ENCODE measurements at regions not wholly inside any gene's neighbourhood (a gene's known extent, or its start where the extent isn't known, plus 50 kb on each side); places are given as distances from the start of the nearest gene placed in this dataset.

GRCh38 chr11:15560689-15561467 lies 446.2 kb downstream of the INSC start:
- in situ Hi-C loops (cut with MboI; ENCODE audit: low pct_unique_long_range_greater_than_20kb, low sequenced_read_pairs, unreplicated experiment) = no loop called here
- TF ChIP-seq, protein P1, sequence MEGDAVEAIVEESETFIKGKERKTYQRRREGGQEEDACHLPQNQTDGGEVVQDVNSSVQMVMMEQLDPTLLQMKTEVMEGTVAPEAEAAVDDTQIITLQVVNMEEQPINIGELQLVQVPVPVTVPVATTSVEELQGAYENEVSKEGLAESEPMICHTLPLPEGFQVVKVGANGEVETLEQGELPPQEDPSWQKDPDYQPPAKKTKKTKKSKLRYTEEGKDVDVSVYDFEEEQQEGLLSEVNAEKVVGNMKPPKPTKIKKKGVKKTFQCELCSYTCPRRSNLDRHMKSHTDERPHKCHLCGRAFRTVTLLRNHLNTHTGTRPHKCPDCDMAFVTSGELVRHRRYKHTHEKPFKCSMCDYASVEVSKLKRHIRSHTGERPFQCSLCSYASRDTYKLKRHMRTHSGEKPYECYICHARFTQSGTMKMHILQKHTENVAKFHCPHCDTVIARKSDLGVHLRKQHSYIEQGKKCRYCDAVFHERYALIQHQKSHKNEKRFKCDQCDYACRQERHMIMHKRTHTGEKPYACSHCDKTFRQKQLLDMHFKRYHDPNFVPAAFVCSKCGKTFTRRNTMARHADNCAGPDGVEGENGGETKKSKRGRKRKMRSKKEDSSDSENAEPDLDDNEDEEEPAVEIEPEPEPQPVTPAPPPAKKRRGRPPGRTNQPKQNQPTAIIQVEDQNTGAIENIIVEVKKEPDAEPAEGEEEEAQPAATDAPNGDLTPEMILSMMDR (IDR thresholded peaks at IDR 0.05; ENCODE audit: extremely low read depth, insufficient read depth, missing control alignments) = no peak
- no peak for DNase-seq (ENCODE audit: low spot score)

DNA sequence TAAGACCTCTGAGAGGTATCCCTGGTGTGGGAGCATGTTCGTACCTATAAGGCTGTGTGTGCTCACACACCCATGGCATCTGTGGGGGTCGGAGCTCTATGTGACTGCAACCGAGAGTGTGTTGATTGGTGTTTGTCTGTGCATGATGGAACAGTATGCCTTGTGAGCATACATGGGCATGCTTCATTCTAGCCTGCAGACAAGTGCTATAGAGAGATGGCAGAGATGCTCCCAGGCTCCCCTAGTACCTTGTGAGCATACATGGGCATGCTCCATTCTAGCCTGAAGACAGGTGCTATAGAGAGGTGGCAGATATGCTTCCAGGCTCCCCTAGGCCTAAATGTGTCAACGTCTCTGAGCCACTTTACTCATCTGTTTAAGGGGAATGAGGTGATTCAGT lies 447.5 kb downstream of the INSC start:
- DNase-seq (ENCODE audit: low spot score) = no peak
- TF ChIP-seq, protein P1 (IDR thresholded peaks at IDR 0.05; ENCODE audit: extremely low read depth, insufficient read depth, missing control alignments) = no peak
- in situ Hi-C loops (cut with MboI; ENCODE audit: low pct_unique_long_range_greater_than_20kb, low sequenced_read_pairs, unreplicated experiment) = no loop called here

GRCh38 chr11:15563054-15563453 lies 448.3 kb downstream of the INSC start:
- in situ Hi-C loops (cut with MboI; ENCODE audit: low pct_unique_long_range_greater_than_20kb, low sequenced_read_pairs, unreplicated experiment) = no loop called here
- DNase-seq (ENCODE audit: low spot score) = no peak
- TF ChIP-seq, protein P1 (IDR thresholded peaks at IDR 0.05; ENCODE audit: extremely low read depth, insufficient read depth, missing control alignments) = no peak

GRCh38 chr11:15565880-15566279 lies 451.2 kb downstream of the INSC start:
- in situ Hi-C loops (cut with MboI; ENCODE audit: low pct_unique_long_range_greater_than_20kb, low sequenced_read_pairs, unreplicated experiment) = no loop called here
- TF ChIP-seq, protein P1 (IDR thresholded peaks at IDR 0.05; ENCODE audit: extremely low read depth, insufficient read depth, missing control alignments) = no peak
- DNase-seq (ENCODE audit: low spot score) = no peak

DNA sequence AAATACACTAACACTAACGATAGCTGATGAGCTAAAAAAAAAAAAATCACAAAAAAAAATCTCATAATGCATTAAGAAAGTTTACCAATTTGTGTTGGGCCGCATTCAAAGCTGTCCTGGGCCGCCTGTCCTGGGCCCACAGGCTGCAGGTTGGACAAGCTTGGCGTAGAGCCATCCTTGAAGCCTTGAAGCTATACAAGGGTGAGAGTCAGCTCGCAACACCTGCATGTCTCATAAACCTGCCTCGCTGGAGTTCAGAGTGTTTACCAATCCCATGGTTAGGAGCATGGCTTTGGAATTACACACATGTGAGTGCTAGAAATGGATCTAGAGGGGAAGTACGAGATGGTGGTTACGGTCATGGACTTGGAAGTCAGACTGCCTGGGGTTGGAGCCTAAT lies 453.7 kb downstream of the INSC start:
- in situ Hi-C loops (cut with MboI; ENCODE audit: low pct_unique_long_range_greater_than_20kb, low sequenced_read_pairs, unreplicated experiment) = no loop called here
- DNase-seq (ENCODE audit: low spot score) = no peak
- TF ChIP-seq, protein P1 (IDR thresholded peaks at IDR 0.05; ENCODE audit: extremely low read depth, insufficient read depth, missing control alignments) = no peak

DNA sequence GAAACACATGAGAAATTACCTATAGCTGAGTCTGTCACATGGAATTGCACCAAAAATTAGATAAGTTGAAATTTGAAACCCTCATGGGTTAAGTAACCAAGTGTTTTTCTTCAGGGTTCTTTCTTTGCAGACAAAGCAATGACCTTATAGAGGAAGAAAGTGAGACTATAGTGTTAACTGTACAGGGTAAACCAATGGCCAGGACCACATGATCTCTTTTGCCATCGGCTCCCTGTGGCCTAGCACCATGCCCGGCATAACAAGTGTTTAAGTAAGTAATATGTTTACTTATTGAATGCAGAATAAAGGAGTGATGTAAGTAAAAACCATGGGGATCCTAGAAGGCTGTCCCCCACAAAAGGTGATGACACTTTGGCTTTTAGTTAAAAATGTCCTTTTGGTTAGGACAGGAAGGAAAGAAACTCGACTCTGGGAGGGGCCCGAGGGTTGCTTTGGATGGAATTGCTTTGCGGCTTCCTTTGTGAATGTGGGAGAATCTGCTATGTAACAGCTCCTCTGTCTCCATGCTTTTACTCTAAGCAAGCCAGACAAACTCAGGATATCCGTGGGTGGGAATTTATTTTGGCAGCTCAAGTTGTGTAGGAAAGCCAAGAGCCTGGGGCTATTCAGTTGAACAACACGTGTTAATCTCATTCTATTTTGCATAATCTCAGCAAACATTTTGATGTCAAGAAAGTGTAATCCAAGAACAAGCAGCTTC lies 454.7 kb downstream of the INSC start:
- in situ Hi-C loops (cut with MboI; ENCODE audit: low pct_unique_long_range_greater_than_20kb, low sequenced_read_pairs, unreplicated experiment) = no loop called here
- TF ChIP-seq, protein P1 (IDR thresholded peaks at IDR 0.05; ENCODE audit: extremely low read depth, insufficient read depth, missing control alignments) = no peak
- DNase-seq (ENCODE audit: low spot score) = no peak
